SK-N-SH treated with all-trans-retinoic acid at 6 μM for 48 hours (cell line): ENCODE measurements at regions not wholly inside any gene's neighbourhood (a gene's known extent, or its start where the extent isn't known, plus 50 kb on each side); places are given as distances from the start of the nearest gene placed in this dataset.

Source experiments
- ATAC-seq: fragments of 200-7000 bp; cut with Tn5 transposase; 3 replicates; pipeline ENCODE4 v1.9.1; 2020; ENCODE audit warnings: mild to moderate bottlenecking, moderate library complexity
- BACH2 ChIP-seq: fragments of 250-450 bp; sonication (Bioruptor Pico); IDR thresholded peaks from 2 replicates; pipeline ENCODE4 v1.9.0; 2021; ENCODE audit warnings: mild to moderate bottlenecking, borderline replicate concordance
- CREB5 ChIP-seq: fragments of 250-450 bp; sonication (Bioruptor Pico); IDR thresholded peaks from 2 replicates; pipeline ENCODE4 v1.5.1; 2020; ENCODE audit warnings: low read depth, mild to moderate bottlenecking, moderate library complexity
- CSRNP3 ChIP-seq: fragments of 250-450 bp; sonication (Bioruptor Pico); IDR thresholded peaks from 2 replicates; pipeline ENCODE4 v1.5.1; 2021; ENCODE audit warnings: mild to moderate bottlenecking, moderate library complexity
- ESRRG ChIP-seq: fragments of 250-450 bp; sonication (Bioruptor Pico); IDR thresholded peaks from 2 replicates; pipeline ENCODE4 v1.6.1; 2021; ENCODE audit warnings: mild to moderate bottlenecking
- GLIS3 ChIP-seq: fragments of 250-450 bp; sonication (Bioruptor Pico); IDR thresholded peaks from 2 replicates; pipeline ENCODE4 v1.5.0; 2020; ENCODE audit warnings: mild to moderate bottlenecking, moderate library complexity
- ISL1 ChIP-seq: fragments of 250-450 bp; sonication (Bioruptor Pico); IDR thresholded peaks from 2 replicates; pipeline ENCODE4 v2.1.2; 2022; ENCODE audit warnings: mild to moderate bottlenecking, moderate library complexity
- OSR1 ChIP-seq: fragments of 250-450 bp; sonication (Bioruptor Pico); IDR thresholded peaks from 2 replicates; pipeline ENCODE4 v1.8.0; 2022; ENCODE audit warnings: moderate library complexity, mild to moderate bottlenecking, inconsistent platforms
- PATZ1 ChIP-seq: fragments of 250-450 bp; sonication (Bioruptor Pico); IDR thresholded peaks from 2 replicates; pipeline ENCODE4 v1.8.0; 2020; ENCODE audit warnings: mild to moderate bottlenecking, moderate library complexity, borderline replicate concordance
- POU6F1 ChIP-seq: fragments of 250-450 bp; sonication (Bioruptor Pico); IDR thresholded peaks from 2 replicates; pipeline ENCODE4 v1.8.0; 2021; ENCODE audit warnings: low read depth, mild to moderate bottlenecking, moderate library complexity, borderline replicate concordance
- PPARA ChIP-seq: fragments of 250-450 bp; sonication (Bioruptor Pico); IDR thresholded peaks from 2 replicates; pipeline ENCODE4 v1.5.0; 2020; ENCODE audit warnings: mild to moderate bottlenecking, borderline replicate concordance
- RARB ChIP-seq: fragments of 250-450 bp; sonication (Bioruptor Pico); IDR thresholded peaks from 2 replicates; pipeline ENCODE4 v1.8.0; 2021; ENCODE audit warnings: mild to moderate bottlenecking, moderate library complexity
- SNAI2 ChIP-seq: fragments of 250-450 bp; sonication (Bioruptor Pico); IDR thresholded peaks from 2 replicates; pipeline ENCODE4 v1.5.0; 2020; ENCODE audit warnings: mild to moderate bottlenecking, moderate library complexity
- TCF4 ChIP-seq: fragments of 250-450 bp; sonication (Bioruptor Pico); IDR thresholded peaks from 2 replicates; pipeline ENCODE4 v1.8.0; 2021; ENCODE audit warnings: mild to moderate bottlenecking, moderate library complexity, borderline replicate concordance
- TOX ChIP-seq: fragments of 250-450 bp; sonication (Bioruptor Pico); IDR thresholded peaks from 2 replicates; pipeline ENCODE4 v1.8.0; 2021; ENCODE audit warnings: mild to moderate bottlenecking, moderate library complexity, borderline replicate concordance
- TSHZ2 ChIP-seq: fragments of 250-450 bp; sonication (Bioruptor Pico); IDR thresholded peaks from 2 replicates; pipeline ENCODE4 v1.5.0; 2020; ENCODE audit warnings: mild to moderate bottlenecking, moderate library complexity
- ZC3H10 ChIP-seq: fragments of 250-450 bp; sonication (Bioruptor Pico); IDR thresholded peaks from 2 replicates; pipeline ENCODE4 v1.5.1; 2021; ENCODE audit warnings: mild to moderate bottlenecking, moderate library complexity
- ZFP3 ChIP-seq: fragments of 250-450 bp; sonication (Bioruptor Pico); IDR thresholded peaks from 2 replicates; pipeline ENCODE4 v1.5.0; 2020; ENCODE audit warnings: mild to moderate bottlenecking, moderate library complexity
- ZFP30 ChIP-seq: fragments of 450-650 bp; formaldehyde crosslinking; IDR thresholded peaks from 2 replicates; pipeline ENCODE4 v1.5.0; 2022; ENCODE audit warnings: mild to moderate bottlenecking, moderate library complexity
- ZNF565 ChIP-seq: fragments of 450-650 bp; formaldehyde crosslinking; conservative IDR thresholded peaks from 2 replicates; pipeline ENCODE4 v1.5.0; 2020; ENCODE audit warnings: low read depth, mild to moderate bottlenecking, moderate library complexity
- ZNF70 ChIP-seq: fragments of 450-650 bp; formaldehyde crosslinking; IDR thresholded peaks from 2 replicates; pipeline ENCODE4 v1.5.0; 2020; ENCODE audit warnings: mild to moderate bottlenecking, moderate library complexity

GRCh38 chrX:16445166-16445752 lies 204.7 kb upstream of the S100G start:
- TF ChIP-seq CSRNP3 (CRISPR knock-in tag) (no peak), RARB (CRISPR knock-in tag) (no peak), TOX (CRISPR knock-in tag) (no peak), ZNF565 (CRISPR knock-in tag) (no peak), PPARA (CRISPR knock-in tag) (no peak), ESRRG (no peak), ZC3H10 (CRISPR knock-in tag) (no peak), ZFP3 (CRISPR knock-in tag) (no peak), PATZ1 (CRISPR knock-in tag) (no peak), ZFP30 (CRISPR knock-in tag) (no peak), TSHZ2 (CRISPR knock-in tag) (no peak), SNAI2 (CRISPR knock-in tag) (no peak), GLIS3 (CRISPR knock-in tag) (no peak), ZNF70 (no peak), TCF4 (CRISPR knock-in tag) (no peak), ISL1 (CRISPR knock-in tag) (no peak), BACH2 (CRISPR knock-in tag) (no peak), OSR1 (CRISPR knock-in tag) (no peak)
- TF ChIP-seq, all 23 proteins: peak for 0
- ATAC-seq: peak; percentile 90

GRCh38 chrX:16451334-16451733 lies 198.6 kb upstream of the S100G start:
- TF ChIP-seq CREB5 (CRISPR knock-in tag): no peak
- no peak for TF ChIP-seq PPARA (CRISPR knock-in tag)
- no peak for TF ChIP-seq POU6F1 (CRISPR knock-in tag)
- TF ChIP-seq SNAI2 (CRISPR knock-in tag): no peak
- no peak for TF ChIP-seq PATZ1 (CRISPR knock-in tag)
- no peak for TF ChIP-seq OSR1 (CRISPR knock-in tag)
- TF ChIP-seq RARB (CRISPR knock-in tag): no peak
- peak; percentile 64 for ATAC-seq
